ENCODE measurements at regions not wholly inside any gene's neighbourhood (a gene's known extent, or its start where the extent isn't known, plus 50 kb on each side); places are given as distances from the start of the nearest gene placed in this dataset.

DNA sequence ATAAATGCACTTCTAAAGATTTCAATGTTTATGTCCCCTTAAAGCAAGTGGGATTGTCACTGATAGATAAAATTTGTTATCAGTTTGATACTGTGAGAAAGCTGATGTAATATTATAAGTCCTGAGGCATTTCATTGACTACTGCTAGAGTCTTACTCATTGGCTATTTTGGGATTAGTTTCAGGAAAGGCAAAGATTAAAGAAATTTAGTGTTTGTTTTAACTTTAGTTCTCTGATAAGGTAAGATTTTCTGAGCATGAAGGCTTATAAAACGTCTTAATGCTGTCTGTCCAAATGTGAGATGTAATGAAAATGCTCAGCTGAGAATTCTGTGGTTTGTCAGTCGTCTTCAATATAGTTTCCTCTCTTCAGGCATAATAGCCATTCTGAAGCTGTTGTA lies 886.4 kb upstream of the CDH2 start:
- TF ChIP-seq TCF4 (CRISPR knock-in tag; IDR thresholded peaks at IDR 0.05; ENCODE audit: borderline replicate concordance), result no peak
- no peak for TF ChIP-seq CSDC2 (CRISPR knock-in tag; IDR thresholded peaks at IDR 0.05)

Measured in SK-N-SH treated with all-trans-retinoic acid at 6 μM for 48 hours (cell line).